HG02798 (cell line): ENCODE measurements at regions not wholly inside any gene's neighbourhood (a gene's known extent, or its start where the extent isn't known, plus 50 kb on each side); places are given as distances from the start of the nearest gene placed in this dataset.
"Not testable (repeated sequence)": the region's sequence is repeated elsewhere in the genome, so short reads cannot be mapped to it uniquely, and the experiment has no call there.

Source experiments
- ATAC-seq: cut with Tn5 transposase; IDR thresholded peaks from one replicate; pipeline ENCODE4 v1.9.1; 2021; ENCODE audit warnings: mild to moderate bottlenecking; ENCODE audit not compliant: unreplicated experiment, poor library complexity

DNA sequence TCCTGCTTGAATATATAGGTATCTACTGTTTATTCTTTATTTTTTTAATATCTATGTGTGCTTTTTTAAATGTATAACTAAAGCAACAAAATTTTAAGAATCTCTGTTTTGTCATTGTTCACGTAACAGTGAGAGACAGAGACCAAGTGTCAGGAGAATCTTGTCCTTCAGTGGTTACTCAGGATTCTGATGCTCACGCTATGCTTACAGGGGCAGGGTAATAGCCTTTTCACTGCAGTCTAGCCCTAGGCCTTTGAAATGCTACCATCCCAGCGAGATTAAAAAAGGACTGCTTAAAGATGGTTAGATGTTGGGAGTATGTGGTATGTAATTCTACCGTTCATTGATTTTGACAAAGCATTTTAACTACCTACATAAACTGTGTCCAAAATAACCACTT lies 71.6 kb upstream of the EGFR start:
- no peak for ATAC-seq

- not testable (repeated sequence) for ATAC-seq
These were observed 69.3 kb upstream of the EGFR start for GRCh38 chr7:54949514-54949913.

- no peak for ATAC-seq
These were observed 63.5 kb upstream of the EGFR start for GRCh38 chr7:54955296-54955695.

DNA sequence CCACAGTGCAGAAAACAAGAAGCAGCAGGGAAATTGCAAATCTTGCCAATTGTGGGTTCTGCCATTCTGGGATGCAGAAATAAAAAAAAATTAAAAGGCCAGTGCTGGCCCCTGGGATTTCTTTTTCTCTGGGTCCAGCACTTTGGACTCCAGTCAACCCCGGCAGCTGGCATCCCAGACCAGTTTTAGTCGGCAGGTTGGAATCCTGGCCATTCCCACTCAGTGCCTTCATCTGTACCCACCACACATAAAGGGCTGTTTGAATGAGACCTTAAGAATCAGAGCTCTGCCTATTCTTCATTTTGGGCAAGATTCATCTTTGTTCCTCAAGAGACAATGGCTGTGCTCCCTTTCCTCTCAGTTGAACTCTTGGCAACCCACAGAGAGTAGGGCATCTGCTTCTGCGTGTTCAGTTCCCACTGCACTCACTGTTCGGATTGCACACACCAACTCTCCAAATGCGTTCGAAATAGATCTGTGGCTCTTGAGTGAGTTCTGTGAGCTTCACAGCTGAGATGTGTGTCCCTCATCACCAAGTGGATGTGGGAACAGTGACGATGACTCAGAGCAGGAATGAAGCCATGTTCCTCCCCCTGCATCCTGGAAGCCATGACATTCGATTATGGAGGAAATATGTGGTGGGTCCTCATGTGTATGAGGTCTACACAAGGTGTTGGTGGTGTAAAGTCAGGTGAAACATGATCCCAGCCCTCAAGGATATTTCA lies 63.0 kb upstream of the EGFR start:
- ATAC-seq, result no peak

DNA sequence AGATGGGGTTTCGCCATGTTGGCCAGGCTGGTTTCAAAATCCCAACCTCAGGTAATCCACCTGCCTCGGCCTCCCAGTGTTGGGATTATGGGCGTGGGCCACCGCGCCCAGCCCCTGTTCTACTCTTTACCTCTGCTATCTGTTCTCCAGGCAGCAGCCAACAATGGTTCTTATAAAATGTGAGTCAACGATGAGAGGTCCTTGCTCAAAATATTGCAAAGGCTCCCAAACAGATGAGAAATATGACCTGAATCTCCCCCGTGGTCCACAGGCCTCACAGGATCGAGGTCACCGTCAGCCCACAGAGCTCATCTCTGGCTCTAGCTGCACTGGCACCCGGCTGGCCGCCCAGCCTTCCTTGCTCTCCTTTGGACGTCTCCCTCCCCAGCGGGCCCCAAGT lies 62.0 kb upstream of the EGFR start:
- ATAC-seq, result no peak

GRCh38 chr7:54960517-54960916 lies 58.3 kb upstream of the EGFR start:
- no peak for ATAC-seq

DNA sequence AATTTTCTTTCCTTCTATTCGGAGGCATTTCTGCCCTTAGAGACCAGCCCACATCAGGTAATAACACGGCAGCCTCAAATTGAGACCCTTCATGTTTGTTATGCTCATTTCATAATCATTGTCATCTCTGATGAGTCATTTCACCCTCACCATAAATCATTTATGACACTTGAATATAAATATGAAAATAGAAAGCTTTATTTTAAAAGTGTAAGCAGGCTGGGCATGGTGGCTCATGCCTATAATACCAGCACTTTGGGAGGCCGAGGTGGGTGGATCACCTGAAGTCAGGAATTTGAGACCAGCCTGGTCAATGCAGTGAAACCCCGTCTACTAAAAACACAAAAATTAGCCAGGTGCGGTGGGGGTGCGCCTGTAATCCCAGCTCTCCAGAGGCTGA lies 57.4 kb upstream of the EGFR start:
- no peak for ATAC-seq

DNA sequence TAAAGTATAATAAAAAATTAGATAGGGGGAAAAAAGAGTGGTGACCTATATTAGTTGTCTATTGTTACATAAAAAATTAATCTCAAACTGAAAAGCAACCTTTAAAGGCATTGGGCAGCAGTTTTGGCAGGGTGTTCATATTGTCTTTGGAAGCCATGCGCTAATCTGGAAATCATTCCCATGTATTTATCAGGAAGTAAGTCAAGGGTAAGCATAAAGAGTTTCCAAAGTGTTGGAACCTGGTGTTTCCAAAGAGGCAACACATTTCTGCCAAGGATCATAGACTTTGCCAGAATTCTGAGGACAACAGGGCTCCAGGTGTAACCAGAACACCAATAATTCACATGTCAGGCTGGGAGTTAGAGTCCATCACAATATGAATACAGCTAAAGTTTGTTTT lies 55.7 kb upstream of the EGFR start:
- no peak for ATAC-seq

DNA sequence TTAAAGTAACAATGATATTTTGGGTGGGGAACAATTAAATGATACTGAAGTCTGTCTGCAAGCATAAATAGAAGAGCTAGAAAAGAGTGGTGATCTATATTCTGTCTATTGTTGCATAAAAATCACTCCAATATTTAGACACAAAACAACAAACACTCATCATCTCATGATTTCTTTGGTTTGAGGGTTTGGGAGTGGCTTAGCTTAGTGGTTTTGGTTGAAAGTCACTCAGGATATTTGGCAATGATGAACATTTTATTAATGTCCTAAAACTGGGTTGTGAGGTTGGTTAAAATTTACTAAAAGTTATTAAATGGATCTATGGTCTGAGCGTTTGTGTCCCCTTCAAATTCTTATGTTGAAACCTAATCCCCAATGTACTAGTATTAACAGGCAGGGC lies 54.7 kb upstream of the EGFR start:
- ATAC-seq, result no peak

GRCh38 chr7:54967377-54967776 lies 51.4 kb upstream of the EGFR start:
- ATAC-seq, result no peak

DNA sequence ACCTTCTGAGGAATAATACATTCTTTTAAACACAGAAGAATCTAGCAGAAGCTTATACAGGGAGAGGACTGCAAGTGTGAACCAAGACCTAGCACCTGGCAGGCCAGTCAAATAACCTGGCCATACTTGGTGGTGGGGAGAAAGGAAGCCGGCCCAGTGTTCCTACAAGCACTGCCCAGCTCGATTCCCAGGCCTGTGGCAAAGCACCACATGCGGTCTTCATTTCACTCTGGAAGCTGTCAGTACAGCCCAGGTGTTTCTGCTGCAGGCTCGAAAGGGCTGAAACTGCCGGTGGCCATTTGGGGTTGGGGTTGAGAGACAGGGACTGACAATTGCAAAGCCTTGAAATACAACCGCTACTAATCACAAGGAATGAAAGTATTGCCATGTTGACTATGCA lies 50.8 kb upstream of the EGFR start:
- ATAC-seq, result no peak
